B cell (primary cell): ENCODE measurements at regions not wholly inside any gene's neighbourhood (a gene's known extent, or its start where the extent isn't known, plus 50 kb on each side); places are given as distances from the start of the nearest gene placed in this dataset.

Experiments used
- ATAC-seq: fragments of 200-7000 bp; cut with Tn5 transposase; one replicate; pipeline ENCODE4 v1.10.0; 2021; ENCODE audit warnings: low read depth, mild to moderate bottlenecking, moderate number of reproducible peaks, moderate library complexity
- CTCF ChIA-PET: fragments of 350-600 bp; sonication (Branson Sonifier 250); formaldehyde crosslinking; loops from one replicate; lab custom pipeline; 2021; ENCODE audit warnings: antibody characterized with exemption, inconsistent platforms; lab: Charles Lee
- POLR2A ChIA-PET: fragments of 350-600 bp; sonication (Branson Sonifier 250); formaldehyde crosslinking; loops from one replicate; lab custom pipeline; 2021; ENCODE audit warnings: antibody characterized with exemption; lab: Charles Lee
- DNase-seq: peaks from one replicate; pipeline ENCODE4 v3.0.0; 2013
- H2AFZ ChIP-seq: 2 replicates; pipeline ENCODE4 v1.6.1; 2012; ENCODE audit warnings: mild to moderate bottlenecking, low read depth, low read length; ENCODE audit not compliant: insufficient read depth, poor library complexity, severe bottlenecking
- H3K27ac ChIP-seq, 2 donors: 1 replicate in 1 of 2; 2 replicates in 1 of 2; pipeline ENCODE4 v1.5.1; 2012 to 2013; ENCODE audit warnings: low read length in 2 of 2, mild to moderate bottlenecking in 2 of 2, moderate library complexity in 1 of 2
- H3K27me3 ChIP-seq, 4 experiments: fragments of 200-600 bp in 1 of 4; sonication (generic) in 1 of 4; replicated peaks in 1 of 4; 1 replicate in 2 of 4; 2 replicates in 2 of 4; pipeline versions ENCODE4 v1.6.1 to v1.7.0; 2013 to 2016; ENCODE audit warnings: low read length in 3 of 4, mild to moderate bottlenecking in 2 of 4, mixed read lengths in 1 of 4, moderate library complexity in 1 of 4; ENCODE audit not compliant: insufficient read depth in 4 of 4, control insufficient read depth in 3 of 4; ENCODE audit errors: control extremely low read depth in 1 of 4
- H3K36me3 ChIP-seq, 2 experiments: replicated peaks in 1 of 2; 1 replicate in 1 of 2; 2 replicates in 1 of 2; pipeline versions ENCODE4 v1.6.1 to v1.7.1; 2013; ENCODE audit warnings: low read length in 1 of 2; ENCODE audit not compliant: insufficient read depth in 2 of 2, control insufficient read depth in 1 of 2; ENCODE audit errors: control extremely low read depth in 1 of 2, extremely low read depth in 1 of 2
- H3K4me1 ChIP-seq, 2 donors: fragments of 200-600 bp in 1 of 2; sonication (generic) in 1 of 2; 1 replicate in 1 of 2; 2 replicates in 1 of 2; pipeline versions ENCODE4 v1.5.1 to v1.6.1; 2013 to 2017; ENCODE audit warnings: low read length in 2 of 2; ENCODE audit not compliant: control insufficient read depth in 2 of 2, insufficient read depth in 2 of 2
- H3K4me2 ChIP-seq: replicated peaks from 2 replicates; pipeline ENCODE3; 2012; ENCODE audit warnings: mild to moderate bottlenecking, low read depth, low read length; ENCODE audit not compliant: poor library complexity, severe bottlenecking
- H3K4me3 ChIP-seq, 5 experiments: fragments of 200-600 bp in 1 of 5; sonication (generic) in 1 of 5; 1 replicate in 3 of 5; 2 replicates in 2 of 5; pipeline versions ENCODE4 v1.5.1 to v1.7.0; 2011 to 2016; ENCODE audit warnings: low read length in 4 of 5, mild to moderate bottlenecking in 4 of 5, low read depth in 2 of 5, control low read depth in 1 of 5, moderate library complexity in 1 of 5; ENCODE audit not compliant: insufficient read depth in 1 of 5; ENCODE audit errors: control extremely low read depth in 1 of 5, extremely low read depth in 1 of 5
- H3K79me2 ChIP-seq: fragments of 200-600 bp; sonication (generic); one replicate; pipeline ENCODE4 v1.6.0; 2016; ENCODE audit warnings: low read length; ENCODE audit not compliant: control insufficient read depth, insufficient read depth
- H3K9ac ChIP-seq: fragments of 200-600 bp; sonication (generic); 2 replicates; pipeline ENCODE4 v1.6.1; 2017; ENCODE audit warnings: mild to moderate bottlenecking, low read length, moderate library complexity
- H3K9me3 ChIP-seq, 3 donors: one replicate each; pipeline versions ENCODE4 v1.6.1 to v1.7.1; 2013; ENCODE audit warnings: low read length in 2 of 3; ENCODE audit not compliant: control insufficient read depth in 2 of 3, insufficient read depth in 1 of 3; ENCODE audit errors: control extremely low read depth in 1 of 3
- H4K20me1 ChIP-seq: 2 replicates; pipeline ENCODE4 v1.6.0; 2012; ENCODE audit warnings: mild to moderate bottlenecking, low read length; ENCODE audit not compliant: insufficient read depth, control insufficient read depth, poor library complexity, severe bottlenecking
- H3K27ac Mint-ChIP-seq: one replicate; pipeline ENCODE4 v1.8.0; 2021; ENCODE audit warnings: mixed read lengths
- H3K27me3 Mint-ChIP-seq: one replicate; pipeline ENCODE4 v1.8.0; 2021; ENCODE audit warnings: mixed read lengths
- H3K4me1 Mint-ChIP-seq: one replicate; pipeline ENCODE4 v1.8.0; 2021; ENCODE audit warnings: mixed read lengths
- H3K4me3 Mint-ChIP-seq: one replicate; pipeline ENCODE4 v1.8.0; 2021; ENCODE audit warnings: mixed read lengths
- H3K9me3 Mint-ChIP-seq: one replicate; pipeline ENCODE4 v1.8.0; 2022; ENCODE audit warnings: mixed read lengths; ENCODE audit not compliant: insufficient read depth
- CTCF ChIP-seq: fragments of 200-600 bp; IDR thresholded peaks from one replicate; pipeline ENCODE4 v1.8.0; 2022; ENCODE audit warnings: antibody characterized with exemption, mild to moderate bottlenecking
- EZH2 ChIP-seq: IDR thresholded peaks from 2 replicates; pipeline ENCODE4 v1.6.1; 2012; ENCODE audit warnings: borderline replicate concordance, low read depth, mild to moderate bottlenecking, moderate library complexity, low read length; ENCODE audit not compliant: insufficient read depth, poor library complexity, severe bottlenecking
- WGBS: methylation state at CpG from one replicate; pipeline ENCODE4 v1.1.5; 2013; ENCODE audit warnings: missing lambda C conversion rate; ENCODE audit not compliant: insufficient coverage; 5-methylcytosine and 5-hydroxymethylcytosine counted together
- intact Hi-C: fragments of 100-400 bp; cut with micrococcal nuclease; formaldehyde crosslinking; loops from one replicate; pipeline ENCODE4 v1.10.0; 2022

GRCh38 chr3:27559381-27559780 is 75.2 kb upstream of the SLC4A7 start:
- no peaks in the 10 kb centered on the region for H3K36me3 ChIP-seq
- no peak overlapping the region for H3K9ac ChIP-seq
- H3K27me3 ChIP-seq = no peaks in the 10 kb centered on the region
- no peak for TF ChIP-seq CTCF
- TF ChIP-seq EZH2 = no peak
- H3K4me2 ChIP-seq = no peak overlapping the region
- ATAC-seq (no peak), DNase-seq (no peak)
- ChIA-PET CTCF (no interaction called here), POLR2A (no interaction called here)
- H3K4me3 ChIP-seq = no peak overlapping the region
- no peaks in the 10 kb centered on the region for H3K4me1 ChIP-seq
- no peaks in the 10 kb centered on the region for H3K9me3 ChIP-seq
- Mint-ChIP-seq H3K27ac (no peak overlapping the region), H3K4me3 (no peak overlapping the region), H3K4me1 (no peaks in the 10 kb centered on the region), H3K27me3 (no peaks in the 10 kb centered on the region), H3K9me3 (no peaks in the 10 kb centered on the region)
- H2AFZ ChIP-seq = no peak overlapping the region
- intact Hi-C loops = no loop called here
- no peaks in the 10 kb centered on the region for H4K20me1 ChIP-seq
- no peak overlapping the region for H3K27ac ChIP-seq
- no peaks in the 10 kb centered on the region for H3K79me2 ChIP-seq

GRCh38 chr3:27557411-27557810 is 73.2 kb upstream of the SLC4A7 start:
- no peak overlapping the region for H3K27ac Mint-ChIP-seq

More at GRCh38 chr3:27557411-27557810, 73.2 kb upstream of the SLC4A7 start:
- Histone ChIP-seq H3K4me2 (no peak overlapping the region), H3K4me1 (no peaks in the 10 kb centered on the region), H3K9ac (no peak overlapping the region), H3K27me3 (no peaks in the 10 kb centered on the region), H4K20me1 (no peaks in the 10 kb centered on the region), H3K9me3 (no peaks in the 10 kb centered on the region), H3K36me3 (no peaks in the 10 kb centered on the region), H3K27ac (no peak overlapping the region), H2AFZ (no peak overlapping the region), H3K79me2 (no peaks in the 10 kb centered on the region), H3K4me3 (no peak overlapping the region)
- no peak for TF ChIP-seq CTCF
- TF ChIP-seq EZH2 = no peak
- CTCF ChIA-PET = interaction anchor here (1.1 kb wide), 1 partner anchor 22 kb away, joined by 3 read pairs; no protein-coding TSS in a partner anchor
- no peak for ATAC-seq
- DNase-seq = no peak
- intact Hi-C loops = no loop called here
- Mint-ChIP-seq H3K4me3 (no peak overlapping the region), H3K9me3 (peaks cover 2% of the 10 kb centered on the region), H3K27me3 (no peaks in the 10 kb centered on the region), H3K4me1 (no peaks in the 10 kb centered on the region)
- POLR2A ChIA-PET = no interaction called here
- 100% methylated on average over 1 of the region's 2 CpGs for WGBS
